ENCODE measurements at regions not wholly inside any gene's neighbourhood (a gene's known extent, or its start where the extent isn't known, plus 50 kb on each side); places are given as distances from the start of the nearest gene placed in this dataset.

DNA sequence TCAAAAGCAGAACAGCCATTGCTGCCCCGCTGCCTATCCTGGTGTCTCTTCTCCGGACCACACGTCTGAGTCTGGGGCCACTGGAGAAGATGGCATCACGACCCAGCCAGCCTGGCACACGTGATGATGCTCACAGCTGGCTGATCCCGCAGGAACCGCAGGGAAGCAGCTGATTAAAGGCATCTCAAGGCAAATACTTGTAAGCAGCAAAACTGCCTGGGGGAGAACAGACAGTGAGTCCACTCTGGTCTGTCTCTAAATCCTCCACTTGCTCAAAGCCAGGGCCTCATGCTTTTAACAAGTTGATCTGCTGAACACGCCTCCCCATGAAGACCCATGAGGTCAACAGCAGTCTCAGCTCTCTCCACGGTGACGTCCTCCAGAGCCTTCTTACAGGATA lies 108.6 kb downstream of the BRD1 start:
- intact Hi-C loops (cut with micrococcal nuclease; ENCODE audit: unreplicated experiment), result no loop called here

DNA sequence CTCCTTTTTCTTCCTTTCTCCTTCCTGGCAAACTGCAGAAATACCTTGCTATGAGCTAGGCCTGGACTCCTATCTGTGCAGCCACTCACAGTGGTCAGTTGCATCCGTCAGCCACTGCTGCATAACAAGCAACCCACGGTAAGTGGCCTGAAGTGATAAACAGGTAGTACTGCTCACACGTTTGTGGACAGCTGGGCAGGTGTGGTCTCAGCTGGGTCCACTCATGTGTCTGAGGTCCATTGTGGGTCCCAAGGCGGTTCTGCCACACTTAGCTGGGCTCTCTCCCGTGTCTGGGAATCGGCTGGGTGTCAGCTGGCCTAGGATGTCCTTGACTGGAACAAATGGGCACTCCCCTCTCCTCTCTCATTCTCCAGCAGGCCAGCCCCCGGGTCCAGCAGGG lies 109.3 kb downstream of the BRD1 start:
- BruUV-seq (replicated peaks), result no TSS peak
- 8% methylated on average over 5 of the region's 7 CpGs for WGBS (ENCODE audit: low lambda C conversion rate)
- intact Hi-C loops (cut with micrococcal nuclease; ENCODE audit: unreplicated experiment), result no loop called here

More for the DNA sequence above, 108.6 kb downstream of the BRD1 start:
- Histone ChIP-seq H3K27ac (ENCODE audit: extremely low read length, insufficient read depth, low read length) (no peak overlapping the region), H3K4me2 (ENCODE audit: low read depth, low read length) (no peak overlapping the region), H3K79me2 (ENCODE audit: insufficient read depth, low read length) (no peaks in the 10 kb centered on the region), H3K4me3 (replicated peaks in 1 of 3; ENCODE audit: insufficient read depth in 1 of 3, low read depth in 2 of 3, low read length in 3 of 3) (no peak overlapping the region), H3K9me3 (ENCODE audit: low read length) (no peaks in the 10 kb centered on the region), H4K20me1 (ENCODE audit: insufficient read depth, low read length) (0 out of 2 replicates have a peak, but pooled peaks cover 3% of the 10 kb centered on the region), H3K9ac (ENCODE audit: insufficient read depth, low read depth, low read length) (no peak overlapping the region), H2AFZ (ENCODE audit: low read length) (no peak overlapping the region), H3K36me3 (replicated peaks in 1 of 2; ENCODE audit: control insufficient read depth in 1 of 2, insufficient read depth in 2 of 2, low read length in 2 of 2) (no peaks in the 10 kb centered on the region), H3K27me3 (ENCODE audit: control insufficient read depth in 1 of 2, insufficient read depth in 2 of 2, low read length in 2 of 2) (peaks cover 11 to 67% of the 10 kb centered on the region in 2 experiments), H3K4me1 (ENCODE audit: insufficient read depth, low read length) (no peaks in the 10 kb centered on the region)
- POLR2A ChIA-PET, result no interaction called here
- no peak for ATAC-seq
- BruUV-seq (replicated peaks), result no TSS peak
- WGBS (ENCODE audit: low lambda C conversion rate), result 27% methylated on average over 3 of the region's 10 CpGs
- FAIRE-seq, result no peak
- in situ Hi-C loops (cut with HindIII; ENCODE audit: extremely low pct_ligation_motif_present, low pct_unique_long_range_greater_than_20kb), result no loop called here
- no peak for TF ChIP-seq PHF5A (CRISPR knock-in tag; IDR thresholded peaks at IDR 0.05; ENCODE audit: low read depth, unreplicated experiment)
- TF ChIP-seq ZNF614 (CRISPR knock-in tag; IDR thresholded peaks at IDR 0.05; ENCODE audit: borderline replicate concordance), result no peak
- no peak for TF ChIP-seq HNF4A (CRISPR knock-in tag; IDR thresholded peaks at IDR 0.05)
- TF ChIP-seq ZBTB38 (CRISPR knock-in tag; IDR thresholded peaks at IDR 0.05), result no peak
- TF ChIP-seq ARID2 (CRISPR knock-in tag; IDR thresholded peaks at IDR 0.05; ENCODE audit: borderline replicate concordance), result no peak
- no peak for TF ChIP-seq ZNF768 (CRISPR knock-in tag; IDR thresholded peaks at IDR 0.05)
- no peak for TF ChIP-seq ESRRA (CRISPR knock-in tag; IDR thresholded peaks at IDR 0.05; ENCODE audit: low read depth)
- no peak for TF ChIP-seq NR2F1 (CRISPR knock-in tag; IDR thresholded peaks at IDR 0.05)
- no peak for TF ChIP-seq KDM1A (CRISPR knock-in tag; IDR thresholded peaks at IDR 0.05)
- DNase-seq (ENCODE audit: low spot score), result no peak
- CTCF ChIA-PET (ENCODE audit: low intra/inter-chr PET ratio, low total read pairs), result no interaction called here

More for the DNA sequence above, 109.3 kb downstream of the BRD1 start:
- DNase-seq (ENCODE audit: low spot score) (no peak), ATAC-seq (no peak), FAIRE-seq (no peak)
- CTCF ChIA-PET (ENCODE audit: low intra/inter-chr PET ratio, low total read pairs), result no interaction called here
- no peak overlapping the region for H2AFZ ChIP-seq (ENCODE audit: low read length)
- no peaks in the 10 kb centered on the region for H3K9me3 ChIP-seq (ENCODE audit: low read length)
- H3K36me3 ChIP-seq (replicated peaks in 1 of 2; ENCODE audit: control insufficient read depth in 1 of 2, insufficient read depth in 2 of 2, low read length in 2 of 2), result no peaks in the 10 kb centered on the region
- no peak overlapping the region for H3K4me2 ChIP-seq (ENCODE audit: low read depth, low read length)
- H3K27ac ChIP-seq (ENCODE audit: extremely low read length, insufficient read depth, low read length), result no peak overlapping the region
- TF ChIP-seq, protein P1, sequence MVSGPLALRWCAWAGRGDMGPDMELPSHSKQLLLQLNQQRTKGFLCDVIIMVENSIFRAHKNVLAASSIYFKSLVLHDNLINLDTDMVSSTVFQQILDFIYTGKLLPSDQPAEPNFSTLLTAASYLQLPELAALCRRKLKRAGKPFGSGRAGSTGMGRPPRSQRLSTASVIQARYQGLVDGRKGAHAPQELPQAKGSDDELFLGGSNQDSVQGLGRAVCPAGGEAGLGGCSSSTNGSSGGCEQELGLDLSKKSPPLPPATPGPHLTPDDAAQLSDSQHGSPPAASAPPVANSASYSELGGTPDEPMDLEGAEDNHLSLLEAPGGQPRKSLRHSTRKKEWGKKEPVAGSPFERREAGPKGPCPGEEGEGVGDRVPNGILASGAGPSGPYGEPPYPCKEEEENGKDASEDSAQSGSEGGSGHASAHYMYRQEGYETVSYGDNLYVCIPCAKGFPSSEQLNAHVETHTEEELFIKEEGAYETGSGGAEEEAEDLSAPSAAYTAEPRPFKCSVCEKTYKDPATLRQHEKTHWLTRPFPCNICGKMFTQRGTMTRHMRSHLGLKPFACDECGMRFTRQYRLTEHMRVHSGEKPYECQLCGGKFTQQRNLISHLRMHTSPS (CRISPR knock-in tag; IDR thresholded peaks at IDR 0.05; ENCODE audit: low read depth), result no peak
- TF ChIP-seq ZNF589 (CRISPR knock-in tag; conservative IDR thresholded peaks at IDR 0.05), result no peak
- TF ChIP-seq CREM (IDR thresholded peaks at IDR 0.05), result no peak
- TF ChIP-seq CREM (CRISPR knock-in tag; IDR thresholded peaks at IDR 0.05), result no peak
- TF ChIP-seq XRCC5 (optimal IDR thresholded peaks at IDR 0.05; ENCODE audit: low read length), result no peak
- no peak overlapping the region for H3K9ac ChIP-seq (ENCODE audit: insufficient read depth, low read depth, low read length)
- no peaks in the 10 kb centered on the region for H3K4me1 ChIP-seq (ENCODE audit: insufficient read depth, low read length)
- in situ Hi-C loops (cut with HindIII; ENCODE audit: extremely low pct_ligation_motif_present, low pct_unique_long_range_greater_than_20kb), result no loop called here
- peaks cover 9 to 66% of the 10 kb centered on the region in 2 experiments for H3K27me3 ChIP-seq (ENCODE audit: control insufficient read depth in 1 of 2, insufficient read depth in 2 of 2, low read length in 2 of 2)
- H3K79me2 ChIP-seq (ENCODE audit: insufficient read depth, low read length), result no peaks in the 10 kb centered on the region
- H4K20me1 ChIP-seq (ENCODE audit: insufficient read depth, low read length), result 0 out of 2 replicates have a peak, but pooled peaks cover 3% of the 10 kb centered on the region
- POLR2A ChIA-PET, result no interaction called here
- H3K4me3 ChIP-seq (replicated peaks in 1 of 3; ENCODE audit: insufficient read depth in 1 of 3, low read depth in 2 of 3, low read length in 3 of 3), result no peak overlapping the region

All from HepG2 (cell line).